Left kidney (tissue), 1 donor: ENCODE measurements at regions not wholly inside any gene's neighbourhood (a gene's known extent, or its start where the extent isn't known, plus 50 kb on each side); places are given as distances from the start of the nearest gene placed in this dataset.
"Not testable (repeated sequence)": the region's sequence is repeated elsewhere in the genome, so short reads cannot be mapped to it uniquely, and the experiment has no call there.

Experiments used
- DNase-seq: peaks from one replicate; pipeline ENCODE4 v3.0.0-alpha.2; 2013

GRCh38 chr1:90291431-90292216, 296.7 kb downstream of the ZNF326 start:
- DNase-seq = no peak

GRCh38 chr1:90282811-90283210, 287.9 kb downstream of the ZNF326 start:
- DNase-seq = no peak

- DNase-seq = not testable (repeated sequence)
Measured at GRCh38 chr1:90281886-90282285, 287.0 kb downstream of the ZNF326 start.

- no peak for DNase-seq
Measured at GRCh38 chr1:90277270-90277669, 282.4 kb downstream of the ZNF326 start.

DNA sequence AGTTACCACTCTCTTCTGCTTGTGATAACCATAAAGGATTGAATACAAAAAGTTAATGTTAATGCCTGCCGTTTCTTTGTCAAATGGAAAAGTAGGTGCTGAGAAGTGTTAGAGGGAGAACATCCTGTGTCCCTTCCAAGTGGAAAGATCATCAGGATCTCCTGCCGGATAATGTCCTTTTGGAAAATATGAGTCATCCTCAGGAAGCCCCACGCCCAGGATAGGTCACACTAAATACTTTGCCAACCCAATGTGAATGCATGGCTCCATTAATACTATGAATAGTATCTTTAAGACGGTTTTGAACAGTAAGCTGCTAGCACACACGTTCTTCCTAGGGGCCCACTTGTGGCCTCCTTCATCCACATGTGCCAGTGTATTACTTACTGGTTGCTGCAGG, 279.5 kb downstream of the ZNF326 start:
- no peak for DNase-seq

GRCh38 chr1:90273241-90273774, 278.4 kb downstream of the ZNF326 start:
- no peak for DNase-seq

GRCh38 chr1:90262791-90263190, 267.9 kb downstream of the ZNF326 start:
- DNase-seq = no peak

DNA sequence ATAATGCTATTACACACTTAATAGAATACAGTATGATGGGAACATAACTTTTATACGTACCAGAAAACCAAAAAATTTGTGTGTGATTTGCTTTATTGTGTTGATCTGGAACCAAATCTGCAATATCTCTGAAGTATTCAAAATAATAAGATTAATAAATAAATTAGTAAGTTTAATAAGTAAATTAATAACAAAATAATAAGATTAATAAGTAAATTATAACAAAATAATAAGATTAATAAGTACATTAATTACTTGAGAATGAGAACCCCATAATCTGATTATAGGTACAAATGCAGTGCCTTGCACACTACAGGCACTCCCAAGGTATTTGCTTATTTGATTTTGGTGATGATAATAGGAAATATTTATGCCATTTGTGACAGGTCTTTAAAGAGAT, 267.4 kb downstream of the ZNF326 start:
- no peak for DNase-seq

DNA sequence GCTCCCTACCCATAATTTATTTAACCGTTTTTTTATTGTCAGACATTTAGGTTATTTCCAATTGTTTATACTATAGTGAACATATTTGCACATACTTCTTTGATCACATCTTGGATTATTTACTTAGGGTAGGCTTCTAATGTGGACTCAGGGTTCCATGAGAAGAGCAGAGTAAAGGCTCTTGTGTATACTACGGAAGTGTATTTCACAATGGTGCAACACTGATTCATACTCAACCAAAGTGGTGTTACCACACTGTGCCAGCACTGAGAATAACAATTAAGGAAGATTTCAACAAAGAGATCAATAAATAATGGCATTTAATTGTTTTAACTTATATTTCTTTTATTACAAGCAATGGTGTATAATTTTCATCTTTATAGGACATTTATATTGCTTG, 251.2 kb downstream of the ZNF326 start:
- no peak for DNase-seq

DNA sequence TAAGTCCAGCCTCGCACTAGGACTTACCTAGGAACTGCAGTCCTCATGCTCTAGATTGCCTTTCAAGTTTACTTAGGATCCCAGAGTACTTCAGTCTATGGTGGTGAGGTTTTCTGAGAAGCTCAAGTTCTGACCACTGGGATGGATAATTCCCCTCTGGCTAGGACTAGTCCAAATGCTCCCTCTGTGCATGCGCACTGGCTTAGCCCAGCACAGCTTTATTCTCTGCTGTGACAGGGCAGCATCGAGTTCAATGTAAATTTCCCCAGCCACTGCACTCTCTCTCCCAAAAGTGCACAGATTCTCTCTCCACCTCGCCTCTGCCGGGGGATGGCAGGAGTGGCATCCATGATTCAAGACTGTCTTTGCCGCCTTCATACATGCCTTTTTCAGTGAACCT, 241.6 kb downstream of the ZNF326 start:
- DNase-seq = no peak

DNA sequence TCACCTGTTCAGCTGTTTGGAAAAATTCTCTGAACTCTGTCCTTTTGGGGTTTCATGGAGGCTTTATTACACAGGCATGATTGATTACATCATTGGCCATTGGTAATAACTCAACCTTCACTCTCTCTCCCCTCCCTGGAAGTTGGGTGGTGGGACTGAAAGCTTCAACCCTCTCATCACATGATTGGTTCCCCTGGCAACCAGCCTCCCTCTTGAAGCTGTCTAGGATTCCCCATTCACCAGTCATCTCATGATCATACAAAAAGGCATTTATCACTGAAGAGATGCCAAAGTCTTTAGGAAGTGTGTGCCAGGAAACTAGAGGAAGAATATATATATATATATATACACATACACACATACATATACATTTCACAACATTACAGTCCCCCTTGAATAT, 228.5 kb downstream of the ZNF326 start:
- DNase-seq = no peak

DNA sequence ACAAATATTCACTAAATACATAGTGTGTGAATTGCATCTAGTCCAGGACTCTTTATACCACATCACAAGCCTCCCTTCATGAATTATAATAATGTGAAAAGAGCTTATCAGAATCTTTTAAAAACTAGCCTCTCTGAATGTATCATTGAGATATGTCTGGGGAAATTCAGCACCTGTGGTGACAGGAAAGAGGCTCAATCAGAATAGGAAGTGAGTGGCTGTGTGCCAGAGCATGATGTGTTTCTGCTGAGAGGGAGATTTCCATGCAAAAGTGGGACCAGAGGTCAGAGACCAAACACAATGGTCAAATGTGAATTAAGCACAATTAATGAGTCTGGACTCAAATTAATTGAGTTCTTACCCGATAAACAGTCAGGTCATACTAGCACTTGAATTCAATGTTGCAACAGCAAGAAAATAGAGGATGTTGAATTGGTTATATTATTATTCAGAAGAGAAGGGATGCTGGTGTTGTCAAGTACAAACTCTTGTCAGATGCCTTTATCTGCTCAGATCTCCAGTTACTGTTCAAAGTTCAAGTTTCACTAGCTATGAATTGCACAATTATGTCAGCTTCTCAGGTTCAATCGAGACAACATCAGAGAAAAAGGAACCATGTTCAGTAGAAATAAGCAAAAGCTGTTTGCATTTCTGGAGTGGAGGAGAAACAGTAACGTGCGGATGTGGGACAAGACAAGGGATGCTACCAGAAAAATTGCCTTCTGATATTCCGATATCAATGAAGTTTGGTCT, 226.2 kb downstream of the ZNF326 start:
- no peak for DNase-seq

DNA sequence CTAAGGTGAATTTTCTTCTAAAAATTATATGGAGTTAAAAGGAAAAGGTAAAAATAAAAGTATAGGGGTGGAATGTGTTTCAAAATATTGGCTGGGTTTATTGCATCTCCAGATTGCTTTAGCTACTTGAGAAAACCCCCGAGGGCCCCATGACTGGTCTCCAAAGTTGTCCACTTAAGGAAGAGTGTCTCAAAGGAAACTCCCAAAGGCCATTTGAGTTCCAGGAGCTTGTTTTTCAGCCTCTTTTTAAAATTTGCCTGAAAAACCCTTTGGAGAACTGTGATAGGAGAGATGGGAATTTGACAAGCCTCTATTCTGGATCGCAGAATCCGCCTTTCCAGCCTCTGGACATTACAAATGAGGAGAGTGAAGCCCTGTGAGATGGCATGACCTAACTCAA, 225.6 kb downstream of the ZNF326 start:
- DNase-seq = no peak

GRCh38 chr1:90219166-90219871, 224.4 kb downstream of the ZNF326 start:
- not testable (repeated sequence) for DNase-seq

GRCh38 chr1:90210633-90211491, 216.0 kb downstream of the ZNF326 start:
- no peak for DNase-seq

DNA sequence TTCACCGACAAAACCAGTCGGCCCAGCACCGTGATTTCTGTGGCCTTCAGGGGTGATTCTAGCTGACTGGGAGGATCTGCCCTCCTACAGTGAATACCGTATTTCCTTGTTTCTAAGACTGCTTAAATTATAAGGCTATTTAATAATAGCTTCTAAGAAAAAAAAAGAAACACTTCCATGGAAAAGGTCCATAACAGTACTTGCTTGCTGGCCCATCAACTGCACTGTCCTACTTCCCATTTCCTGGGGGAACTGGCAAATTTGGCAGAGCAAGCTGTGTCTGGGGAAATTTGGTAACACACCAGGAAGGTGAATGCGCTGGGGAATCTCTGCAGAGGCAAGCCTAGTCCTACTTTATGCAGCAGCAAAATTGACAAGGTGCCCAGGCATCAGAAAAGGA, 214.0 kb downstream of the ZNF326 start:
- DNase-seq = no peak

DNA sequence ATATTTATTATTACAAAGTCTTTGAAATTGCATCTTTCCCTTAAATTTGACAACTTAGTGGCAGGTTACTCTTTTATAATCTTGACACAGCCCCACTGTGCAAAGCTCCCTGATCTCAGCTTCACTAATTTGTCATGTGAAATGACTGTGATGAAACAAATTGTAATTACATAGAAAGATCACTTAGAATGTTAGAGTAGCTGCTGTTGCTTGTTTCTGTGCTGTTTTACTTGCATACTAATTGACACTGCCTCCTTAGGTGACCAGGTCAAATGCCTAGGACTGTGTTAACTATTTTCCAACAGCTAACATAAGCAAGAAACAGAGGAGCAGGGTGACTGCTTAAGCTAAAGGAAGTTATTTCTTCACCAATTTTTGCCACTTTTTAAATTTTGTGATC, 211.3 kb downstream of the ZNF326 start:
- DNase-seq = no peak

DNA sequence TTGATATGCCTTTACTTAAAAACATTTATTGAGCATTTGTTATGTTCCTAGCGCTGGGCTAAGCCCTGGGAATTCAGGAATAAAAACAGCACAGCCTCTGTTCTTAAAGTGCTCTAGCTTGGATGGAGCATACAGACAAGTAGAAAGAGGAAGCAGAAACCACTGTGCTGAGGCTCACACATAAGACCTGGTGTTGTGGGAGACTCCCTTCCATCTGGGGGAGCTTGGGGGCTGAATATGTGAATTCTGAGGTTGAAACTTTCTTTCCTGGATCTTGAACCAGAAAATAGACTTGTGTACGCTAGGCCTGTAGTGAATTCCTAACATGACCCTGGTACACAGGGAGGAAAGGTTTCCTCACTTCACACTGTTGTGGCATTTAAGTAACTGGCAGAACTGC, 209.9 kb downstream of the ZNF326 start:
- DNase-seq = no peak

DNA sequence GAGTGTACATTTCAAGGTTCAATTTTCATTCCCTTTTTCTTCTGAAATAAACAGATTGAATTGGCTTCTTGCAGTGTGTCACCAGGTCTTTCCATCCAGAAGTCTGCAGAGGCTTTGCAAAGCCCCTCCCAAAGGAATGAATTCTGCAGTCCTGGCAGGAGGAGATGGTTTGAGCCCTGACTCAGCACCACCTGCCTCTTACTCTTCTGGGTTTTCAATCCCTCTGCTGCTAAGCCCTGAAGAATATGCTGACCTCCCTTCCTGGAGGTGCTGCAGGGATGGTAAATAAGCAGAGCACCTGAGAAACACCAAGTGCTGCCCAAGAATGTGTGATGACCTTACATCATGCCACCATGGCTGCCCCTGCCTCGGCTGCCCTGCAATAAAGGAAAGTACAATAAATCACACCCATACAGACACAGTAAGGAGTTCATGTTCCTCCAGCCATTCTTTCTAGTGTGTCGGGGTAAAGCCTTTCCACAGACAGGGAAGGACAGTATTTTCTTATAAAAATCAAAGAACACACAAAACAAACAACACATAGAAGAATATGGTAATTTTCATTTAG, 209.2 kb downstream of the ZNF326 start:
- no peak for DNase-seq

DNA sequence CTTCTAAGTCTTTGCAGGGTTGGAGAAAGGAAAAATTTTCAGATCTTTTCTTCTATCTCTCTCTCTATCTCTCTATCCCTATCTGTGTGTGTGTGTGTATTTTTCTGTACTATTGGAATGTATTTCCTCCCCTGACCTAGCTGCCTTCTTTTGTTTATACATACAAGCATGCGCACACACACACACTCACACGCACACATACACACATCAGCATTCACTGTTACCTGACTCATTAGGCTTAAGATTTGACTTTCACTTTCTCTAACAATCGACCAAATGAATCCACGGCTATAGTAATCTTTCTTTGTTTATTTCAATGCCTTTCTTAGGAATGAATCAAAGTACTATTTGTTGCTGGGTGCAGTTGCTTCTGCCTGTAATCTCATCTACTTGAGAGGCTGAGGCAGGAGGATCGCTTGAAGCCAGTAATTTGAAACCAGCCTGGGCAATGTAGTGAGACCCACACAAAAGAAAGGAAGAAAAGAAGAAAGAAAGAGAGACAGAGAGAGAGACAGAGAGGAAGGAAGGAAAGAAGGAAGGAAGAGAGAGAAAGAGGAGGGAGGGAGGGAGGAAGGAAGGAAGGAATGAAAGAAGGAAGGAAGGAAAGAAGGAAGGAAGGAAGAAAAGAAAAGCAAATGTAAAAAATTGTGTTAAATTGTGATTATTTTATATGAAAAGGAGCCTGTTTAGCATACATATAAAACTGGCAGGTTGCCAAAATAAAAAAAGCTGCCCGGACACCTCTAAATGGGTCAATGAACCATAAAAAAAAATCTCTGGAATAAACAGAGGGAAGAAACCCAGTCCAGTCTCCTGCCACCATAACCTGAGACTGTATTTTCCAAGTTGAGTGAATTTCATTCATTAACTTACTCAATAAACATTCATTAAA, 206.8 kb downstream of the ZNF326 start:
- no peak for DNase-seq
